ENCODE measurements at regions not wholly inside any gene's neighbourhood (a gene's known extent, or its start where the extent isn't known, plus 50 kb on each side); places are given as distances from the start of the nearest gene placed in this dataset.

- no peak for TF ChIP-seq GATA2 (IDR thresholded peaks at IDR 0.05; ENCODE audit: low read depth, low read length)
- TF ChIP-seq GATA3 (IDR thresholded peaks at IDR 0.05; ENCODE audit: low read depth, low read length) = no peak
Observed at GRCh38 chr13:39874331-39875053, 219.0 kb downstream of the COG6 start.

All from SH-SY5Y (cell line).